ENCODE measurements at regions not wholly inside any gene's neighbourhood (a gene's known extent, or its start where the extent isn't known, plus 50 kb on each side); places are given as distances from the start of the nearest gene placed in this dataset.
A peak's percentile ranks its signal among the peaks of the same experiment; 100 is the strongest.

- FAIRE-seq, result no peak
- no peaks in the 10 kb centered on the region for H4K20me1 ChIP-seq (replicated peaks; ENCODE audit: control insufficient read depth, extremely low read depth, insufficient read depth, low read length)
- TF ChIP-seq GATA2 (IDR thresholded peaks at IDR 0.05; ENCODE audit: insufficient read depth, insufficient read length, low read depth, low read length) (no peak), EZH2 (IDR thresholded peaks at IDR 0.05; ENCODE audit: borderline replicate concordance, low read depth, low read length, severe bottlenecking) (no peak), POLR2AphosphoS5 (IDR thresholded peaks at IDR 0.05; ENCODE audit: insufficient read depth, low read depth, low read length) (no peak), JUN (IDR thresholded peaks at IDR 0.05; ENCODE audit: borderline replicate concordance, insufficient read depth, insufficient read length, low read depth) (no peak), MAX (IDR thresholded peaks at IDR 0.05; ENCODE audit: insufficient read depth, insufficient read length) (no peak), POLR2A (IDR thresholded peaks at IDR 0.05; ENCODE audit: low read depth, low read length) (no peak), MYC (IDR thresholded peaks at IDR 0.05; ENCODE audit: low read depth, low read length) (no peak), FOS (IDR thresholded peaks at IDR 0.05; ENCODE audit: borderline replicate concordance, insufficient read depth, low read length) (no peak)
- TF ChIP-seq, protein P1, sequence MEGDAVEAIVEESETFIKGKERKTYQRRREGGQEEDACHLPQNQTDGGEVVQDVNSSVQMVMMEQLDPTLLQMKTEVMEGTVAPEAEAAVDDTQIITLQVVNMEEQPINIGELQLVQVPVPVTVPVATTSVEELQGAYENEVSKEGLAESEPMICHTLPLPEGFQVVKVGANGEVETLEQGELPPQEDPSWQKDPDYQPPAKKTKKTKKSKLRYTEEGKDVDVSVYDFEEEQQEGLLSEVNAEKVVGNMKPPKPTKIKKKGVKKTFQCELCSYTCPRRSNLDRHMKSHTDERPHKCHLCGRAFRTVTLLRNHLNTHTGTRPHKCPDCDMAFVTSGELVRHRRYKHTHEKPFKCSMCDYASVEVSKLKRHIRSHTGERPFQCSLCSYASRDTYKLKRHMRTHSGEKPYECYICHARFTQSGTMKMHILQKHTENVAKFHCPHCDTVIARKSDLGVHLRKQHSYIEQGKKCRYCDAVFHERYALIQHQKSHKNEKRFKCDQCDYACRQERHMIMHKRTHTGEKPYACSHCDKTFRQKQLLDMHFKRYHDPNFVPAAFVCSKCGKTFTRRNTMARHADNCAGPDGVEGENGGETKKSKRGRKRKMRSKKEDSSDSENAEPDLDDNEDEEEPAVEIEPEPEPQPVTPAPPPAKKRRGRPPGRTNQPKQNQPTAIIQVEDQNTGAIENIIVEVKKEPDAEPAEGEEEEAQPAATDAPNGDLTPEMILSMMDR (IDR thresholded peaks at IDR 0.05; ENCODE audit: extremely low read depth in 1 of 2, insufficient read depth in 1 of 2, low read depth in 1 of 2, low read length in 2 of 2), result no peak
- DNase-seq (ENCODE audit: low read depth, low spot score), result peak; percentile 38
- CTCF ChIA-PET, result interaction anchor here (1.4 kb wide), 1 partner anchor 22 kb away, joined by 5 read pairs; no protein-coding TSS in a partner anchor
- no peaks in the 10 kb centered on the region for H3K27me3 ChIP-seq (ENCODE audit: control insufficient read depth in 2 of 2, insufficient read depth in 2 of 2, low read length in 2 of 2)
- TSS peak; percentile 23 for BruUV-seq (replicated peaks)
- peak overlapping the region; percentile 87 for H2AFZ ChIP-seq (ENCODE audit: low read depth, low read length)
- H3K4me1 ChIP-seq (ENCODE audit: control insufficient read depth, extremely low read depth, insufficient read depth, low read length), result peaks cover 38% of the 10 kb centered on the region
- POLR2A ChIA-PET, result no interaction called here
- no peaks in the 10 kb centered on the region for H3K9me1 ChIP-seq (replicated peaks; ENCODE audit: control insufficient read depth, extremely low read depth, insufficient read depth, low read length)
- H3K27ac ChIP-seq (ENCODE audit: insufficient read depth, low read depth, low read length), result peak overlapping the region; percentile 99
- peaks cover 2% of the 10 kb centered on the region for H3K9me3 ChIP-seq (replicated peaks; ENCODE audit: control insufficient read depth, insufficient read depth, low read length)
- no peaks in the 10 kb centered on the region for H3K79me2 ChIP-seq (ENCODE audit: control insufficient read depth, insufficient read depth, low read length)
- intact Hi-C loops (cut with micrococcal nuclease), result loop anchor here (10.0 kb wide), 1 partner anchor 740 kb away; no protein-coding TSS in a partner anchor
- no peak overlapping the region for H3K4me3 ChIP-seq (replicated peaks in 1 of 3; ENCODE audit: insufficient read depth in 1 of 3, low read depth in 1 of 3, low read length in 3 of 3)
- no peaks in the 10 kb centered on the region for H3K36me3 ChIP-seq (ENCODE audit: control insufficient read depth in 2 of 2, extremely low read depth in 1 of 2, insufficient read depth in 2 of 2, low read length in 2 of 2)
- peak overlapping the region; percentile 75 for H3K4me2 ChIP-seq (ENCODE audit: insufficient read depth, low read length)
- H3K9ac ChIP-seq (replicated peaks; ENCODE audit: extremely low read depth, insufficient read depth, low read length), result peak overlapping the region; percentile 79
- dilution Hi-C loops (cut with MboI; ENCODE audit: extremely low pct_ligation_motif_present, low sequenced_read_pairs), result no loop called here
Observed at GRCh38 chr13:65915195-65915594, 1314.9 kb downstream of the PCDH9 start.

All from endothelial cell of umbilical vein (primary cell).